ENCODE measurements at regions not wholly inside any gene's neighbourhood (a gene's known extent, or its start where the extent isn't known, plus 50 kb on each side); places are given as distances from the start of the nearest gene placed in this dataset.

DNA sequence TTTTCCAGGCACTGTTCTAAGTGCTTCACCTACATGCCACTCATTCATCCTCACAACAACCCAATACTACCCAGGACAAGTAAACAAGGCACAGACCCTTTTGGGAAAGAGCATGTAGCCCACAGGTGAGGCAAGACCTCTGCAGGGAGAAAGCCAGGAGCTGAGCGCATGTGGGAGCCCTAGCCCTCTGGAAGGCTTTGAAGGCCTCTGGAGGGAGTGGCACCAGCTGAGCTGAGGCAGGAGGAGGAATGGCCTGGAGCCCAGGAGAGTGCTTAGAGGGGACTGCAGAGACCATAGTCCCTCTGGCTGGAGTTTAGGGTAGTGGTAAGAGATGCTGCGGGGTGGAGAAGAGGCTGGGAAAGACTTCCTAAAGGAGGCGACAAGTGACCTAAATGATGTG, 516.5 kb downstream of the FUT8 start:
- FAIRE-seq (peak; percentile 66), DNase-seq (ENCODE audit: low spot score) (no peak)

DNA sequence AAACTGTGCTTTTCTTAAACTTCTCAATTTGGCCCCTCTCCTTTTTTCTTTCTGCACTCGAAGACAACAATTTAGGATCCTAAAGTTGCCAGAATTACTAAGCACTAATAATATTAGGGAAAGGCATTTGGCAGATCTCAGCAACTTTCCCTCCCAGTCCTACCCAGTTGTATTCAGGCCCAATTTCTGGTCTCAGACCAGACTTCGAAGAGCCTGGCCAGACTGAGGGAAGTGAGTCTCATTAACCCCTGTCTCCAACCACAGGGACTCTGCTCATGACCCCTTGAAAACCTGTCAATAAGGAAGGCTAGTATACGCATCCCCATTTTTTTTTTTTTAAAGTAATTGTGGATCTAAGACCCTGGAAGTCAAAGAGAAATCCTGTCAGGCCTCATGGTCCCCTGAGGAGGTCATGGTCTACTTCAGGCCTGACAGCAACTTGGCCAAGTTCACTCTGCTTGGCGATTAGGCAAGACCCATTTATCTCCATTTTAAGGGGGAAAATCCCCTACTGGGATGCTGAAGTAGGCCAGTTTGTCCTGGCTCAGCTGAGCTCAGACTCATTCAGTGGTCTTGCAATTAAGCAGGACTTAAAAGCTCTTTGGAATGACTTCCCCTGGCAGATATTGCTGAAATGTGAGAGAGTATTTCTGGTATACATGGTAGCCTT, 521.0 kb downstream of the FUT8 start:
- DNase-seq (ENCODE audit: low spot score) (no peak), FAIRE-seq (peak; percentile 37)

DNA sequence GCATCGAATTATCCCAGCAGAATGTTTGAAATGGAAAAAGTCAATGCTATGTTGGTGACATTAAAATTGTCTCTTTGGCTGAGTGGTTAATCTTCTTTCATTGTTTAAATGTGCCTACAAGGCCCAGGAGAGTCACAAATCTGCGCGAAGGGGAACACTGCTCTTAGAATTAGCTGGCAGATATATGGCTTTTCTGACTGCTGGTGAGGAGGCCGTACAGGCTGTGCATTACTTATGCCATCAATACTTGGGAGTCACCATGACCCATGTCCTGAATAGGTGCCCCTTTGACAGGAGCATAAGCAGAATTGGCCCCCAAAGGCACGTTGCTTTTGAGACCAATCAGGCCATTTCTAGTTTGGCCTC, 521.5 kb downstream of the FUT8 start:
- FAIRE-seq (peak; percentile 70), DNase-seq (ENCODE audit: low spot score) (no peak)

DNA sequence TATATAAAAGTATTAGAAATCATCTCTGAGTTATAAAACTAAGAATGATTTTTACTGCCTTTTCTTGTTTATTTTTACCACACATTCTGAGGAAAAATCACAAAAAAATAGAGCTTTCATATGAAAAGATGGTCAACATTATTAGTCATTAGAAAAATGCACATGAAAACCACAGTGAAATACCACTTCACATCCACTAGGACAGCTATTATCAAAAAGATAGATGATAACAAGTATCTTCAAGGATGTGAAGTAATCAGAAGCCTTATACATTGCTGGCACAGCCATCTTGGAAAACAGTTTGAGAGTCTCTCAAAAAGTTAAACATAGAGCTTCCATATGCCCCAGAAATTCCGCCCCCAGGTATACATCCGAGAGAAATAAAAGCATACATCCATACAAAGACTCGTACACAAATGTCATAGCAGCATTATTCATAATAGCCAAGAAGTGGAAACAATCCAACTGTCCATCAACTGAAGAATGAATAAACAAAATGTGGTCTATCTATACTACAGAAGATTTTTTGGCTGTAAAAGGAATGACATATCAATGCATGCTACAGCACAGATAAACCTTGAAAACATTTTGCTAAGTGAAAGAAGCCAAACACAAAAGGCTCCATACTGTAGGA, 523.9 kb downstream of the FUT8 start:
- no peak for DNase-seq (ENCODE audit: low spot score)
- FAIRE-seq: no peak

DNA sequence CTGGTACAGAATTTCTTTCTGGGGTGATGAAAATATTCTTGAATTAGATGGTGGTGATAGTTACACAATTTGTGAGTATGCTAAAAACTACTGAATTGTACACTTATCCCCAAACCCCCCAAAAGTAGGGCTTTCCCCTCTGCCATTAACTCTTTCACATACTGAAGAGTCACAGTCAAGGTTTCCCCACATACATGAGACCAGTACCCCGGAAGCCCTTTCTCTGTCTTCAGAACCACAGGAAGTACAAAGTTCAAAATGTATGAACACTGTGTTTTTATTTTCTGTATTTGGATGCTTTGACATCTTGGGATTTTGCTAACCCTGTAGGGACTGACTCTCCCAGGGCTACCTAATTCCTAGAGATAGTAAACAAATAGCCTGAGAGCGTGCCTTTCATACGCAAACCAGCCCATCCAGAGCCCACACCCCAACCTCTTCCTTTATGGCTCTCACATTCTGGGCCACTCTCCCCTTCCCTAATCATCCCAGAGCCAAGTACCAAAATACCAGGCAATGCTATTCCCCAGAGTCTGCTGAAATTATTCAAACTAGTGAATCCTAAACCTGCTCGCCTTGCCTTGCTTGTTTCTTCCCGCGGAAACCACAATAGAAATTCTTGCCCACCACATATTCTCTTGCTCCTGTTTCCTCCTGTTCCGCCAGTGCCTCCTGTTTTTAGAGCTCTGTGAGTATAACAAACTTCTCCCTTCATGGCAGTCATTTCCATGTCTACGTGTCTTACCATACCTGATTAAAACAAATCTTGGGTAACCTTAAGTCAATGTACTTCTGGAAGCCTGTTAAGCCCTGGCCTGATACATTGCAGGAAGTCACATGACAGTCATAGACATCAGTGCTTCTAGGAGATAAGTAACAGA, 524.8 kb downstream of the FUT8 start:
- DNase-seq (ENCODE audit: low spot score) (no peak), FAIRE-seq (peak; percentile 71)

DNA sequence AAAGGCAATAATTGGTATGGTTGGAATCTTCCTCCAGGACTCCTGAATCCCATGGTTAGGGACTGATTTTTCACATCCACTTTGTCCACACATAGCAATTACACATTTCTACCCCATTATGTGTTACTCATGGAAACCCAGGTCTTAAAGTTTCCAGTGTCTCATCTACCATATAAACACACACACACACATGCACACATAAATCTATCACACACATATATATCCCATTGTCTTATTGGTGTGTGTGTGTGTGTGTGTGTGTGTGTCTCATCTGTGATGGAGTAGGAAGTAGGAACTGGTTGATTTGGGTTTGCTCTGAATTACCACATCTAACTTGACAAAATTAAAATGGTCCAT, 525.4 kb downstream of the FUT8 start:
- DNase-seq (ENCODE audit: low spot score): no peak
- peak; percentile 91 for FAIRE-seq

DNA sequence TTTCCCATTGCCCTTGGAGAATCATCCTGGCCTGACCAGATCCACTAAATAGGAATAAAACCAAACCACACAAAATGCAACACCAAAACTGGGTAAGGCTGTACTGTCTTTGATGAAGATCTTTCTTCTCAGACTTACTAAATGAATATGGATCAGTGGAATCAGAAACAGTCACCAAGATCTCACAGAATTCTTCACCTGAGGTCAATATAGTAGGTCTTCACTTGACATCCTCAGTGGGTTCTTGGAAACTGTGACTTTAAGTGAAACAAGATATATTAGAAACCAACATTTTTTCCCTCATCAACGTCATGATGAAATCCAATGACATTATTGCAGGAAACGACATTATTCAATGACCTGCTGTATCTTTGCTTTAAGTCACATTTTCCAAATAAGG, 526.2 kb downstream of the FUT8 start:
- DNase-seq (ENCODE audit: low spot score) (no peak), FAIRE-seq (no peak)

DNA sequence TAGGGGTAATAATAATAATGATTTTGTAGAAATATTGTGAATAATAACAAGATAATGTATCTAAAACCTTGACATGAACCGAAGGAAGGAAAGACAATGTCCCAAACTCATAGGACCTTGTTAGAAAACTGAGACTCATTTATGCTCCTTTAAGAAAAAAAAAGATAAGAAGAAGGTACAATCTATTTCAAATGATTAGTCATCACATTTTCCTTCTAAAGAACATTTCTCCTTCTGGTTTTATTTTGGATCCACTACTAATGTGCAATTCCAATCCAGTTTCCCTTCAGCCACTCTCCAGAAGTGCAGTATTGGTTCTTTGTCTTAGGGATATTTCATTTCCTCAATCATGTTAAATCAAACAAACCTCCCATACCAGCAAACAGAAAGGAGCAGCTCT, 526.7 kb downstream of the FUT8 start:
- FAIRE-seq (no peak), DNase-seq (ENCODE audit: low spot score) (no peak)

DNA sequence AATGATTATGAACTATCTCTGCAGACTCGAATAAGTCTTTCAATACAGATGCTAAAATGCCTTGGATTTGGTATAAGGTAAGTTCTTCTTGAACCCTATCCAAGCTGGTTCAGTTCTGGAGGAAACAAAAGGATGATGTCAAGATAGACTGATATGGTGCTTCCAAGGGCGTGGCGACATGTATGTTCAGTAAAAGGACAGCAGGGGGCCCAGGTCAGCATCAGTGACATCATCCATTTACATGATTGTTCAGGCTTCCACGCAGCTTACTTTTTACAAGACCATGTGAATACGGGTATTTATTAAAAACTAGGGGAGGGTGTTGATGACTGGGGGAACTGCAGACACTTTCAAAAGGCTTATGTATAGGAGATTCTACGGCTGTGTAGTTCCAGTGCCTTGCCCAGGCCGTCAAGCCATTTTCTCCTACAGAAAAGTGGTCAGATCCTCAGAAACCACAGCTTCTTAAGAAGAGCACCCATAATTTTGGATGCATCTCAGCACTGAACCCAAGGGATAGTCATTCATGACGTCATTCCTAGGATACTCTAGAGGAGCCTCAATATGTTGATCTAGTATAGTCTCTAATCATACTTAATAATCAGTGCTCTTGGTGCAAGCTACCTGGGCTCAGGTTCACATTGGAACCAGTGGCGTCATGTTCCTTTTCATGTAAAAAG, 527.7 kb downstream of the FUT8 start:
- DNase-seq (ENCODE audit: low spot score) (peak; percentile 65), FAIRE-seq (no peak)

DNA sequence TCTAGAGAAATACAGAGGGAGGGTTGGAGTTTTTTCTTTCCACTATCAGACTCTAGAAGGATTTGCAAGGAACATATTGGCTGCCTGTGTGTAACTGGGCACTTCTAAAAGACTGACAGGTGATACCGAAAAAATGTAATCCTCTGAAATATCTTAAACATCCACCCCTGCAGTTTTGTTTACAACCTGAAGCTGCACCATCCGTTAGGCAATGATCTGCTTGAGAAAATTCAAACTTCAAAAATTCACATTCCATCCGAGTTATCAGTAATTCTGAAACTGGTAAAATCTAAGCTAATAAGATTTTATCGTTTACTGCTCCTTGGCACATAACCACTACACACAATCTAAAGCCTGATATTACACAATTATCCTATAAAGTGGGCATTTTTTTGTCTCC, 528.6 kb downstream of the FUT8 start:
- FAIRE-seq (no peak), DNase-seq (ENCODE audit: low spot score) (no peak)

DNA sequence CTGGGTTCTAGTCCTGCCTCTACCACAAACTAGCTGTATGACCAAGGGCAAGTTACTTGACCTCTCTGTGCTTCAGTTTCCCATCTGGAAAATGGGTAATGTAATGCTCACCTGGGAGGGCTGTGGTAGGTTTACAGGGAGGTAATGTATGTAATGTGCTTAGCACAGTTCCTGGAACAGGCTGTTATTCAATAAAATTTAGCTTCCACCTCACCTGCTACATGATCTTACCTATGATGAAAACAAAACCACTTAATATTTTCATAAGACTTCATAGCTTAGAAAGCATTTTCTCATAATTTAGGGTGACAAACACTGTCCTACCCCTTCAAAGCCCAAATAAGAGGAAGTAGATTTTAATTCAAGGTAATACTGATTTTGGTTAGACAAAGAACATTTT, 530.6 kb downstream of the FUT8 start:
- FAIRE-seq (no peak), DNase-seq (ENCODE audit: low spot score) (no peak)

DNA sequence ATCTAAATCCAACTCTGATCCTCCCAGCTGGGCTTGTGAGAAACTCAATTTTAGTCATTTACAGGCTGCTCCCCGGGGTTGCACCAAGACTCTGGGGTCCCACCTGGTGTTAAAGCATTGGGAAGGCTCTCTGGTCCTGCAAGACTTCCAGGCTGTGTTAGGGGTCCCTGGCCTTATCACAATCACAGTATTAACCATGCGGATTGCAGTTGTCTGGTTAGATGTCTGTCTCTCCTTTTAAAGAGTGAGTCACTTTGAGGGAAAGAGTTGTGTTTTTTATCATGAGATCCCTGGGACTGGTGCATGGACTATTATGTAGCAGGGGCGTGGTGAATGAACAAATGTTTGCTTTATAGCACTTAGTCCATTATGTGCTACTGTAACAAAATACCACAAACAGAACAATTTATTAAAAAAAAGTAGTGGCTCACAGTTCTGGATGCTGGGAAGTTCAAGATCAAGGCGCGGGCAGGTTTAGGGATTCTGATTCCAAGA, 531.4 kb downstream of the FUT8 start:
- FAIRE-seq: no peak

DNA sequence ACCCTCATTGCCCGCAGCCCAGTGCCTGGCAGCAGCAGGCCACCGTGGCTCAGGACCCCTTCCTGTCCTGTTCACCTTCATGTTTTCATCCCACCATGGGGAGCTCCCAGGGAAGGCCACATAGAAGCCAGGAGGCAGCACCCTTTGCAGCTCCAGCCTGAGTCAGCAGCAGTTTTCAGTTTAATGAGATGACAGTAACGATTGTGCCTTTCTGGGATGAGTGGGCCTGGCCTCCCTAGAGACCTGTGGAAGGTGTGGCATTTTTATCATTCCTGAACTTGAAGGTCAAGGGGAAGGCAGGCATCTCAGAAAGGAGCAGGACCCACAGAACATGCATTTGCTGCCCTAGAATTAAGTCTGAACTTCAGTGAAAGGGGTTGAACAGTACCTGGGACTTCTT, 532.8 kb downstream of the FUT8 start:
- DNase-seq (ENCODE audit: low spot score): no peak
- no peak for FAIRE-seq

More for the DNA sequence above, 531.4 kb downstream of the FUT8 start:
- no peak for DNase-seq (ENCODE audit: low spot score)

DNA sequence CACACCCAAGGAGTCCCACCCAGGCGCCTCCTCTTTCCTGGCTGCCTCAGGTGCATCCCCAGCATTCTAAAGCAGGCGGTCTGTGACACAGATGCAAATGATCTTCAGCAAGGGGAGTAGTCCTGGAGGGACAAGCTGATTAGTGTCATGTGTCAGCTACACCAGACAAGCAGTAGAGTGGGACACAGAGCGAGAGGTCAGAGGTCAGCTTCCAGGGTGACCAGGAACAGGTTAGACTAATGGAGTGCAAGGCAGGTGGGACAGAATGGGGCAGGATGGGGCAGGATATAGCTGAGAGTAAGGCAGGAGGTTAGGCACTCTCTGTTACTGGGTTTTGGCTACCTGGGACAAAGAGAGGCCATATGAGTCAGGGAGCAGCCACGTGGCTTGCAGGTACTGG, 534.0 kb downstream of the FUT8 start:
- DNase-seq (ENCODE audit: low spot score) (no peak), FAIRE-seq (peak; percentile 94)

DNA sequence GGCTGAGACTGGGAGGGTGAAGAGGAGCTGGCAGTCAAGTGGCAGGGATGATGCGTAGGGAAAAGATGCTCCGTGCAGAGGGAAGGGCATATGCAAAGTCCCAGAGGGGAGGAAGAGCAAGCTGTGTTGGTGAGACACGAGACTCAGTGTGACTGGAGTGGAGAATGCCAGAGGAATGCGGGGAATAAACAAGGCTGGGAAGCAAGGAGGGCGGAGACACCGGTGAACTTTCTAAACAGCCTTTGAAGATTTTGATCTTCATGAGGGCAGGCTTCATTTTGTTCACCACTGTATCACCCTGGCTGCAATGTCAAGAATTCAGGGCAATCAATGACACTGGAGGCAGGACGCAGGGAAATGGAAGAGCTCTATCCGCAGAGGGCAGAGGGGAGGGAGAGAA, 535.8 kb downstream of the FUT8 start:
- peak; percentile 38 for DNase-seq (ENCODE audit: low spot score)
- FAIRE-seq: peak; percentile 79

DNA sequence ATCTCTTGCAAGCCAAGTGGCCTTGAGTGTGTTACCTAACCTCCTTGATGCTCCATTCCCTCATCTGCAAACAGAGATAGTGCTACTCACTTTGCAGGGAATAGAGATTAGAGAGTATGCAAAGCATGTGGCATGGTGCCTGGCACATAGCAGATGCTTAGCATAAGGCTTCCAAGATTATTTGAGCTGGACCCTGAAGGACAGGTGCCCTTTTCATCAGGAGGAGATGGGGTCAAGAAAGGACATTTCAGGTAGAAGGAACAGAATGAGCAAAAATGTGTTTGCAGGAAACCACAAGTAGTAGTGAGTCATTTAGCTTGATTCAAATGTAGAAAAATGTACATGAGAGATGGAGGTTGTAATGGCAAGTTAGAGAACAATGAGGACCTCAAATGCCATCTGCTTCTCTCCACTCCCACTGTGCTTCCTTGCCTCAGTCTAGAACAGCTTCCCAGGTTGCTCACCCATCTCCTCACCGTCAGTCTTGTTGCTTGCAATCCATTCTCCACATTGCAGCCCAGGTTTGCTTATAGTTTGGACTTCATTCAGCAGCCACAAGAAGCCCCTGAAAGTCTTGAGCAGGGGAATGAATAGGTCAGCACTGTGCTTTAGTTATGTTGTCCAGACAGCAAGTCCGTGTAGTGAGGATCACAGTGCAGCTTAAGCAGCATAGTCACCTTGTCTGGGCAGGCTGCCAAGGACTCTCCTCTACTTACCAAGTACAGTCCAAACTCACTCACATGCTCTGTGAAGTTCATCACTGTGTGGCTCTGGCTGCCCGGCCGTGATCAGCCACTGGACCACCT, 536.3 kb upstream of the CCDC196 start:
- DNase-seq (ENCODE audit: low spot score): peak; percentile 87
- FAIRE-seq: peak; percentile 99

DNA sequence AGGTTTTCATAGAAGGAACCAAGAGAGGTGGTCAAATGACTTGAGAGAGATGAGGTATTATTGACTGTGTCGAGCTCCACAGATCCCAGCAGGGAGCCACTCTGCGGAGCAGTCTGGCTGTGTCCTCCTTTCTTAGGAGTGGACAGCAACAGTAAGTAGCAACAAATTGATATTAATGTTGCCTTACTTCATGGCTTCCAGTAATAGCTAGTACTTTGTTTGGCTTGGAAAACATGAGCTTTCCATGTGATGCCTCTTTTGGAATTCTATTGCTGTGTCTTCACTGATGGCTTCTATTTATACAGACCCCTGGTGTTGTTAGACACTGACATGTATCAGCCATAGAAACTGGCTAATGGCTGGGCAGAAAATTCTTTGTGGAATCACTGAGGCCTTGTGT, 531.2 kb upstream of the CCDC196 start:
- DNase-seq (ENCODE audit: low spot score): no peak
- no peak for FAIRE-seq

DNA sequence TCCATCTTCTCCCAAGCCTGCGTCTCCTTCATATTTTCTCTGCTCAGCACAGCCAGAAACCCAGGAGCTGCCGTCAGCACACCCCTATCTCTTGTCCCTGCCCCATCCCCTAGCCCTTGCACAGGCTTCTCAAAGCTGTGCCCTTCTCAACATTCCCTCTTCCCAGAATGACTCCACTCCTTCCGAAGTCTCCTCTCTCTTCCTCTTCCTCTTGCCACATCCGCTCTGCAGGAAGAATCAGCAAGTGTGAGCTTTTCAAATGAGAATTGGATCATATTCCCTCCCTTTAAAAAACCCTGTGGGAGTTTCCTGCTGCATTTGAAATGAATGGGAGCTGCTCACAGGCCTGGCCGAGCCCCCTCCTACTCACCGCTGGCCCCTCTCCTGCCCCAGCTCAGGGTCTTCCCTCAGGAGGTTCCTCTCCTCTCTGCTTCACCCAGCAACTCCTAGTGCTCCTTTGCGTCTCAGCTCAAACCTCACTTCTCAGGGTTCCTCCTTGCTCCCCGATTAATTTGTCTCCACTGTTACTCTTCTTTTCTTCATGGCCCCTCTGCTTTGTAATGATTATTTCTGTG, 528.5 kb upstream of the CCDC196 start:
- FAIRE-seq: no peak
- DNase-seq (ENCODE audit: low spot score): no peak

DNA sequence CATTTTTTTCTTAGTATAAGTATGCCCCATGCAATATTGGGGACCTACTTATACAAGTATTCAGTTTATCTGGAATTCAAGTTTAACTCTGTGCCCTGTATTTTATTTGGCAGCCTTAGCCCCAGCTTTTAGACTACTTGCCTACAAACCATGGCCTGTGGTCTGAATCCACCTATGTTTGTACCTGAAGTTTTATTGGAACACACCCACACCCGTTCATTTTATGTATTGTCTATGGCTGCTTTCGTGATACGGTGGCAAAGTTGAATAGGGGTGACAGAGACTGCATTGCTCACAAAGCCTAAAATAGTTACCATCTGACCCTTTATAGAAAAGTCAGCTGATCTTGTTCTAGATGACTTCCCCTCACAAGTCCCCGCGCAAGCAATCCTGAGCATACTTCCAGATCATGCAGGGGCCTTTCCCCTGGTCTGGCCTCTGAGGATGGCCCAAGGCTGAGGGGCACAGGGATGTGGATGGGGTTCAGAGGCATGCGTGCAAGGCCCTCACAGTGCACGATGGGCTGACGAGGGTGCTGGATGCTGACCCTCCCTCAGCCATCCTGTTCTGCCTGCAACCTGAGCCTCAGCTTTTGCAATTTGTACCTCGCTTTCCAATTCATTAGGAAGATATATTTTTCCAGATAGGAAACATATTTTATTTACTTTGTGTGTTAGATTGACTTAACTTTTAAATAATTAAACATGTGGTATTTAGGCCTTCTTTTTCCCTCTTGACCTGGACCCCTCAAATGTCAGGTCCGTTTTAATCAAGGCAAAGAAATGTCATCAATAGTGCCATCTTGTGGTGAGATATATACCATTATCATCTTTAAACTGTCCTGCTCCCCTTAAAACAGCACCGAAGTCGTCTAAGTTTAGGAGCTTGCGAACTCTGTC, 527.3 kb upstream of the CCDC196 start:
- FAIRE-seq: peak; percentile 95
- DNase-seq (ENCODE audit: low spot score): peak; percentile 62

Measured in urothelium cell line (cell line).